SK-N-MC (cell line): ENCODE measurements at regions not wholly inside any gene's neighbourhood (a gene's known extent, or its start where the extent isn't known, plus 50 kb on each side); places are given as distances from the start of the nearest gene placed in this dataset.

ENCODE experiments used
- FOXP2 ChIP-seq: optimal IDR thresholded peaks from 2 replicates; pipeline ENCODE3; 2011; ENCODE audit warnings: mild to moderate bottlenecking, moderate library complexity; ENCODE audit not compliant: insufficient read depth; ENCODE audit errors: extremely low read length, control extremely low read depth
- POLR2AphosphoS5 ChIP-seq: IDR thresholded peaks from 2 replicates; pipeline ENCODE4 v1.6.1; 2012; ENCODE audit warnings: mild to moderate bottlenecking, low read depth, low read length, borderline replicate concordance

DNA sequence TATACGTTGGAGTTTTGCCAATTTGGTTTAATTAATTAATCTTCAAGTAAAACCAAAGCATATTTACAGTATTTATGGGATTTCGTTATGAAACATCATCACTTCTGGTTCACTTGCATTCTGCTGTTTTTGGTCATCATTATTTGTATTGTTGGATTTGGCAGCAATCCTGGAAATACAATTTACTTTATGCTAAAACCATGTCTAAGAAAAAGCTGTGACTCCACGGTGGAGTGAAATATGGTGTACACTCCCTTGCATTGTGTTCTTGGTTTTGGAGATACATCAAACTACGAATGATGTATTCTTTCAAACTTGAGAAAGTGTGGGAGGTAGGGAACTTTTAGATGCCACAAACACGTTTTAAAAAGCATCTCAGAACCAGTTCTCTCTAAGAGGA lies 106.4 kb downstream of the CTAGE1 start:
- TF ChIP-seq POLR2AphosphoS5 (no peak), FOXP2 (no peak)
